ENCODE measurements at regions not wholly inside any gene's neighbourhood (a gene's known extent, or its start where the extent isn't known, plus 50 kb on each side); places are given as distances from the start of the nearest gene placed in this dataset. TPM values are rescaled to one million over a fixed set of nuclear protein-coding genes. Genes with fewer than 3 reads are reported as not detected.

DNA sequence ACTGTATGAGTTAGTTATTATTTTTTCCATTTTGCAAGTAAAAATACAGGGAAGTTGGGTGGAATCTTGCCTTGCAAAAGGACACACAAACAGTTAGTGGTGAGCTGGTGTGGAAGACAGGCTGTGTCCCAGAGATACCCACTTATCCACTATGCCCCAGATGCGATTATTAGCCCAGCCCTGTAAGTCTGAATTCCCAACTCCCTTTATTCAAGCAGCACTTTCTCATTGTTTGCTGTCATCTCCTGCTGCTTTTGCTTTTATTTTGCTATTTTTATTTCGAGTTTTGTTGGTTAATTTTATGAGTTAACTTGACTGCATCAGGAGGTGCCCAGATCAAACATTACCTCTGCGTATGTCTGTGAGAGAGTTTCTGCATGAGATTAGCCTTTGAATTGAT, 239.4 kb downstream of the DOK5 start:
- 50% methylated on average over 1 of the region's 3 CpGs for WGBS (ENCODE audit: insufficient coverage)
- no peaks in the 10 kb centered on the region for H3K9me3 ChIP-seq (ENCODE audit: control insufficient read depth, insufficient read depth, low read length)
- H3K36me3 ChIP-seq (ENCODE audit: control insufficient read depth, insufficient read depth, low read length), result no peaks in the 10 kb centered on the region
- no peak for DNase-seq (ENCODE audit: low read depth in 4 of 6, low spot score in 6 of 6)
- H3K27ac ChIP-seq (ENCODE audit: low read depth, low read length), result no peak overlapping the region
- H3K4me1 ChIP-seq (ENCODE audit: control insufficient read depth, insufficient read depth, low read length), result no peaks in the 10 kb centered on the region
- H3K4me3 ChIP-seq (ENCODE audit: low read depth, low read length), result no peak overlapping the region
- H3K27me3 ChIP-seq (ENCODE audit: control insufficient read depth, insufficient read depth, low read length), result no peaks in the 10 kb centered on the region

DNA sequence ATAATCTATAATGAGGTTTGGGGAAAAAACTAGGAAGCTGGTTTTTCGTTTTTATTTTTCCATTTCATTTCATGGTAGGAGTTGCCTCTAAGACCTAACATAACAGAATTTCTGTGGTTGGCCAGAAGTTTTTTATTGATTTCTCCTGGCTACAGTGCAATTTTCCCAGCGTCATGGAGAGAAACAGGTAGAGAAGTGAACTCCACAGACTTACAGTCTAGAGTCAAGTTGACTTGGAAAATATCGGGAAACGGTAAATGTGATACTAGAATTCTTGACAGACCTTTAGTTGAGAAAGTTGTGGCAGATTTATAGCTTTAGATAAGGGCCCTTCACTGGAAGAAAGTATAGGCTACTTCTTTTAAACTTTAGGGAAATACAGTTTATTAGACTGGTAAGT, 238.3 kb downstream of the DOK5 start:
- no peaks in the 10 kb centered on the region for H3K27me3 ChIP-seq (ENCODE audit: control insufficient read depth, insufficient read depth, low read length)
- no peaks in the 10 kb centered on the region for H3K9me3 ChIP-seq (ENCODE audit: control insufficient read depth, insufficient read depth, low read length)
- no peak overlapping the region for H3K4me3 ChIP-seq (ENCODE audit: low read depth, low read length)
- 88% methylated on average over 3 of the region's 4 CpGs for WGBS (ENCODE audit: insufficient coverage)
- H3K36me3 ChIP-seq (ENCODE audit: control insufficient read depth, insufficient read depth, low read length), result no peaks in the 10 kb centered on the region
- no peaks in the 10 kb centered on the region for H3K4me1 ChIP-seq (ENCODE audit: control insufficient read depth, insufficient read depth, low read length)
- DNase-seq (ENCODE audit: low read depth in 4 of 6, low spot score in 6 of 6), result no peak
- no peak overlapping the region for H3K27ac ChIP-seq (ENCODE audit: low read depth, low read length)

DNA sequence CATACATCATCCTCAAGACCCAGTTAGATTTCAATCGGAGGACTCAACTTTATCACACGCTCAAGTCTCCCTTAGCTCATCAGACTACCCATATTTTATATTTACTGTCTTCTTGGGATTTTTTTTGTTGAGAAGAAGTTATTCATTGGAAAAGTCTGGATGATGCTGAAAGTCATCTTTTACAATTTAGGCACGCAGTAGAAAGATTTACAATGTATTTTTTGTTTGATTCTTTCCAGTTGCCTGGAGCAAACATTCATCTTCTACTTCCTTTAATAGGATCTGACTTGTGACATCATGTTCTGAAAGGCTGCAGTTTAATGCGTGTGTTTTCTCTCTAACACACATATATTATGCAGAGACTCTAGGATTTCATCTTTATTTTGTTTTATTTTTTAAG, 235.7 kb downstream of the DOK5 start:
- Histone ChIP-seq H3K4me1 (ENCODE audit: control insufficient read depth, insufficient read depth, low read length) (no peaks in the 10 kb centered on the region), H3K9me3 (ENCODE audit: control insufficient read depth, insufficient read depth, low read length) (no peaks in the 10 kb centered on the region), H3K36me3 (ENCODE audit: control insufficient read depth, insufficient read depth, low read length) (no peaks in the 10 kb centered on the region), H3K27me3 (ENCODE audit: control insufficient read depth, insufficient read depth, low read length) (no peaks in the 10 kb centered on the region), H3K27ac (ENCODE audit: low read depth, low read length) (no peak overlapping the region), H3K4me3 (ENCODE audit: low read depth, low read length) (no peak overlapping the region)
- no peak for DNase-seq (ENCODE audit: low read depth in 4 of 6, low spot score in 6 of 6)
- no CpG with 5 or more reads among the region's 4 CpGs for WGBS (ENCODE audit: insufficient coverage)

DNA sequence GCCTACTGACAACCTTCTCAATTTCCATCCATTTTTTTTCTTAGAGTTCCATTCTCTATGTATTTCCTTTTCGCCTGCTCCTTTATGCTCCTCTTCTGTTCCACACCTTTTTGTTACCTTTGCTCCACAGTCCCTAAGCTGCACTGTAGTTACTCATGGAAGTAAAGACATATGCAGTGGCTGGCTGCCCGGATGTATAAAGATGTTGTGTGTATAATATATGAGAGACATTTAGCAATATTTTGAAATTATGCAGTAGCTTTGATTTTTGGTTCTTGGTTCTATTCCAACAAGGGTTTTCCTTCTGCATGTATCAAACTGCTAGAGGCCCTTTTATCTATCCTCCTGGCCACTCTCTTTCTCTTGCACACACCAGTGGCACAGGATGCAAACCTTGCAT, 234.9 kb downstream of the DOK5 start:
- Histone ChIP-seq H3K4me1 (ENCODE audit: control insufficient read depth, insufficient read depth, low read length) (no peaks in the 10 kb centered on the region), H3K4me3 (ENCODE audit: low read depth, low read length) (no peak overlapping the region), H3K27me3 (ENCODE audit: control insufficient read depth, insufficient read depth, low read length) (no peaks in the 10 kb centered on the region), H3K27ac (ENCODE audit: low read depth, low read length) (no peak overlapping the region), H3K9me3 (ENCODE audit: control insufficient read depth, insufficient read depth, low read length) (no peaks in the 10 kb centered on the region), H3K36me3 (ENCODE audit: control insufficient read depth, insufficient read depth, low read length) (no peaks in the 10 kb centered on the region)
- no CpG with 5 or more reads among the region's 2 CpGs for WGBS (ENCODE audit: insufficient coverage)
- peak in 1 of 6 donors; percentile 67 for DNase-seq (ENCODE audit: low read depth in 4 of 6, low spot score in 6 of 6)

DNA sequence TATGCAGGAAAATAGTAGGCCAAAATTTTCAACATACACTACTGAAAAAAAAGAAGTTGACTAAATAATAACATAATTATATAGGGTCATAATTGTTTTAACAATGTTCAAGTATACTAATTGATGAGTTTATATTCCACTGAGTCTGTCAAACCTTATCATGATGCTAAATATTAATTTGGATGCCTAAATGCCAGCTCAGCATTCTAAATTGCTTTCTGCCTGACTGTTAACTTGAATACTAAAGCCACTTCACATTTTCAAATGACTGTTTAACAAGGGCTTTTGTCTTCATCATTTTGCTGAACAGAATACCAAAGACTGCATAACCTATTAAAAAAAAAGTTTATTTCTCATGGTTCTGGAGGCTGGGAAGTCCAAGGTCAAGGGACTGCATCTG, 232.8 kb downstream of the DOK5 start:
- no peaks in the 10 kb centered on the region for H3K36me3 ChIP-seq (ENCODE audit: control insufficient read depth, insufficient read depth, low read length)
- H3K27me3 ChIP-seq (ENCODE audit: control insufficient read depth, insufficient read depth, low read length), result no peaks in the 10 kb centered on the region
- H3K4me1 ChIP-seq (ENCODE audit: control insufficient read depth, insufficient read depth, low read length), result no peaks in the 10 kb centered on the region
- DNase-seq (ENCODE audit: low read depth in 4 of 6, low spot score in 6 of 6), result no peak
- no peak overlapping the region for H3K27ac ChIP-seq (ENCODE audit: low read depth, low read length)
- H3K4me3 ChIP-seq (ENCODE audit: low read depth, low read length), result no peak overlapping the region
- H3K9me3 ChIP-seq (ENCODE audit: control insufficient read depth, insufficient read depth, low read length), result no peaks in the 10 kb centered on the region

DNA sequence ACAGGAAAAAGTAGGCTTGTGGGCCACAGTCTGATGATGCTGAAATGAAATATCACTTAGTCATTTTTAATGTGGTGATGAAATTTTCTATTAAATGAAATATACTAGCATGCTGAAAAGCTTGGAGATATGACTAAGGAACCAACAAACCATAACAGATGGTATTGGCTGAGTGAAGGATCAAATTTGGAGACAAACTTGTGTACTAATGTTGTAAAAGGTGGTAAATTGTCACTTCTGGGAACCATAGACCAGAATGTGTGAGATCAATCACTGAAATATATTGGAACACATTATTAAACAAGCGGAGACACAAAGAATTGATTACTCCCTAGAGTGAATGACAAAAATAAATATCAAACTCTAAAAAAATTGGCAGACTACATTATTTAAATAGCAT, 232.4 kb downstream of the DOK5 start:
- Histone ChIP-seq H3K27me3 (ENCODE audit: control insufficient read depth, insufficient read depth, low read length) (no peaks in the 10 kb centered on the region), H3K27ac (ENCODE audit: low read depth, low read length) (no peak overlapping the region), H3K36me3 (ENCODE audit: control insufficient read depth, insufficient read depth, low read length) (no peaks in the 10 kb centered on the region), H3K4me3 (ENCODE audit: low read depth, low read length) (no peak overlapping the region), H3K9me3 (ENCODE audit: control insufficient read depth, insufficient read depth, low read length) (no peaks in the 10 kb centered on the region), H3K4me1 (ENCODE audit: control insufficient read depth, insufficient read depth, low read length) (no peaks in the 10 kb centered on the region)
- DNase-seq (ENCODE audit: low read depth in 4 of 6, low spot score in 6 of 6), result peak in 2 of 6 donors; percentile 14 to 53
- no CpG with 5 or more reads among the region's 1 CpG for WGBS (ENCODE audit: insufficient coverage)

DNA sequence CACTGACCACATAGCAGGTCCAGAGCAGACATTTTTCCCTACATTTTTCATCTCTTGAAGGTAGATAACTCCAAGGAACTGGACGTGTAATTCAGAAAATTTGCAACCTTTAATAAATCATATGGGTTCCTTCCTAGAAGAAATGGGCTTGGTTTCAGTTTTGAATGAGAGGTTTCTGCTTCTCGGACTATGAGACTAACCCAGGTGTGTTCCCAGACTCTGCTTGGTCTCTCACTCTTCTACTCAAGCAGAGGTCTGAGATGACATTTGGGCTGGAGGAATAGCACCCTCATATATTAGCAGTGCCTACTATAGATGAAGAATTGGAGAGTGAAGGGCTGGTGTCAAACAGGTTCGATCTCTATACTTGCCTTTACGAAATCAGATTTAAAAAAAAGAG, 231.2 kb downstream of the DOK5 start:
- Histone ChIP-seq H3K4me3 (ENCODE audit: low read depth, low read length) (no peak overlapping the region), H3K36me3 (ENCODE audit: control insufficient read depth, insufficient read depth, low read length) (no peaks in the 10 kb centered on the region), H3K27ac (ENCODE audit: low read depth, low read length) (no peak overlapping the region), H3K9me3 (ENCODE audit: control insufficient read depth, insufficient read depth, low read length) (no peaks in the 10 kb centered on the region), H3K4me1 (ENCODE audit: control insufficient read depth, insufficient read depth, low read length) (no peaks in the 10 kb centered on the region), H3K27me3 (ENCODE audit: control insufficient read depth, insufficient read depth, low read length) (no peaks in the 10 kb centered on the region)
- DNase-seq (ENCODE audit: low read depth in 4 of 6, low spot score in 6 of 6), result no peak
- no CpG with 5 or more reads among the region's 4 CpGs for WGBS (ENCODE audit: insufficient coverage)

DNA sequence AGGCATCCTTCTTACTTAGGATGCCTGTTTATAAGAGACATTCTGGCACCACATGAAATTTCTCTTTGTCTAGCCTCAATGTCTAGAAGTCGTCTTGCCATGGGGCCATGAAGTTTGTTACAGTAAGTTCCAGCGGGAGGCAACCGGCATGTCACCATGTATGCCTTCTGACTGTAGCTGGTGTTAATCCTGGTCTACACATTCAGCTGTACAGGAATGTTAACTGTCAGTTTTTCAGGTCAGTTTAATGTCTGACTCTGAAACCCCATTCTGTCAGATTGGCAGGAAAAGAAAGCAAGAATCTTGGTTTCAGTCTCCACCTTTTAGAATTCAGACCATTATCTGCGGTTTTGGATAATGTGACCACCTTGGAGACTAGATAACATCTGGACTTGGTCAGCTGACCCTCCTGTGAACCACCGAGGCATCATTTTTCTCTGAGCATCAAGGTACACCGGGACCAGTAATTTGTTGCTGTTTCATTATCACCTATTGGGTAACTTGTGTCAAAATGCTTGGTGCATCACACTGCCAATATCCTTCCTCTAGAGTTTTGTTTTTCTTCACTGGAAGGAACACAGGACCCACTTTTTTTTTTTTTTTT, 228.7 kb downstream of the DOK5 start:
- H3K9me3 ChIP-seq (ENCODE audit: control insufficient read depth, insufficient read depth, low read length), result no peaks in the 10 kb centered on the region
- no peak for DNase-seq (ENCODE audit: low read depth in 4 of 6, low spot score in 6 of 6)
- WGBS (ENCODE audit: insufficient coverage), result 97% methylated on average over 6 of the region's 6 CpGs
- no peak overlapping the region for H3K4me3 ChIP-seq (ENCODE audit: low read depth, low read length)
- no peaks in the 10 kb centered on the region for H3K4me1 ChIP-seq (ENCODE audit: control insufficient read depth, insufficient read depth, low read length)
- H3K36me3 ChIP-seq (ENCODE audit: control insufficient read depth, insufficient read depth, low read length), result no peaks in the 10 kb centered on the region
- no peaks in the 10 kb centered on the region for H3K27me3 ChIP-seq (ENCODE audit: control insufficient read depth, insufficient read depth, low read length)
- H3K27ac ChIP-seq (ENCODE audit: low read depth, low read length), result no peak overlapping the region

Small RNA genes lying in the stretch of these regions (small RNA-seq; reads per million reads assigned to genes)
- gene RNU4ATAC7P (ENCODE audit: low replicate concordance), result not detected

Measured in spinal cord (tissue), 10 donors.